HG03457 (cell line): ENCODE measurements at regions not wholly inside any gene's neighbourhood (a gene's known extent, or its start where the extent isn't known, plus 50 kb on each side); places are given as distances from the start of the nearest gene placed in this dataset.
A peak's percentile ranks its signal among the peaks of the same experiment; 100 is the strongest.

Experiments used
- ATAC-seq: cut with Tn5 transposase; IDR thresholded peaks from one replicate; pipeline ENCODE4 v1.9.1; 2021; ENCODE audit warnings: moderate number of reproducible peaks; ENCODE audit not compliant: unreplicated experiment

- ATAC-seq = no peak
These were observed 111.2 kb upstream of the MBNL2 start for GRCh38 chr13:97110936-97111335.

DNA sequence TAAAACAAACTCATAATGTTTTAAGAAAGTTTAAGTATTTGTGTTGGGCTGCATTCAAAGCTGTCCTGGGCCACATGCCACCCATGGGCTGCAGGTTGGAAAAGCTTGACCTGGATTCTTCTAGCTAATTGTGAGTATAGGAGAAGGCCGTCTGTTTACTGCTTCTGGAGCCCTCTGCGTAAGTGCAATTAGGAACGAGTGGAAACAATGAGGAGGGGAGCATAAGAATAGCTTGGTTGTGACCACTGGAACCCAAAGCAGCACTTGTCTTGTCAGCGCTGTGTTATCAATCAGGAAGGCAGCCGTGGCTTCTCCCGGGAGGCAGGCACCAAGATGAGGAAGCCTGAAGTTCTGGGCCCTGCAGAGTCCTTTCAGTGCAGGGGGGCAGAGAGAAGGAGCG is 110.4 kb upstream of the MBNL2 start:
- ATAC-seq = no peak

DNA sequence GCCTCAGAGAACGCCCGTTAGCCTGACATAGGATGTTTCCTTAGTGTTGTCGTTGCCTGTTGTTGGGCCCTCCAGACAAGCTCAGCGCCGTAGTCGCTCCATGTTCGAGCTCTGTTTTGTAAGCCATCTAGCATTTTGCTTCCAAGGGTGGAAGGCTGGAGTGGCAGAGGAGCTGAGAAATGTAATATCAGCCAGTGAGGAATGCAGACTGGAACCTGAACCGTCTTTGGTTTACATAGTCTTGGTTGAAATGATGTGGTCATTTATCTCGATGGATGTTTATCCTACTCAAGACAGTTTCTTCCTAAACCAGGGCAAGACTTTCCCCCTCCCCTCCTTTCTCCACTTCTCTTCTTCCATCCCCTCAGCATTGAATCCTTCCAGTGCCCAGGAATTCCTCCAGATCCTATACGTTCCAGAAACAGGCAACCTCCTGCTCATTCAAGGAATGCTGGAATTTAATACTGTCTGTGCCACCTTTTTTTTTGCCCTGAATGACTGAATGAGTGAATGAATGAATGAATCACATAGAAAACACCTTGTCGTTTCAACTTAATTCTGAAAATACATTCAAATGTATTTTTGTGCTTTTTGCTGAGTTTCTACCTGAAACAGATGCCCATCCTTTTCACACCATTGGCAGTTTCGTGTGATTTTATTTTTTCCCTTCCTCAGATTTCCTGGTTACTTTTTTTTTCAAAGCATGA is 109.5 kb upstream of the MBNL2 start:
- no peak for ATAC-seq

DNA sequence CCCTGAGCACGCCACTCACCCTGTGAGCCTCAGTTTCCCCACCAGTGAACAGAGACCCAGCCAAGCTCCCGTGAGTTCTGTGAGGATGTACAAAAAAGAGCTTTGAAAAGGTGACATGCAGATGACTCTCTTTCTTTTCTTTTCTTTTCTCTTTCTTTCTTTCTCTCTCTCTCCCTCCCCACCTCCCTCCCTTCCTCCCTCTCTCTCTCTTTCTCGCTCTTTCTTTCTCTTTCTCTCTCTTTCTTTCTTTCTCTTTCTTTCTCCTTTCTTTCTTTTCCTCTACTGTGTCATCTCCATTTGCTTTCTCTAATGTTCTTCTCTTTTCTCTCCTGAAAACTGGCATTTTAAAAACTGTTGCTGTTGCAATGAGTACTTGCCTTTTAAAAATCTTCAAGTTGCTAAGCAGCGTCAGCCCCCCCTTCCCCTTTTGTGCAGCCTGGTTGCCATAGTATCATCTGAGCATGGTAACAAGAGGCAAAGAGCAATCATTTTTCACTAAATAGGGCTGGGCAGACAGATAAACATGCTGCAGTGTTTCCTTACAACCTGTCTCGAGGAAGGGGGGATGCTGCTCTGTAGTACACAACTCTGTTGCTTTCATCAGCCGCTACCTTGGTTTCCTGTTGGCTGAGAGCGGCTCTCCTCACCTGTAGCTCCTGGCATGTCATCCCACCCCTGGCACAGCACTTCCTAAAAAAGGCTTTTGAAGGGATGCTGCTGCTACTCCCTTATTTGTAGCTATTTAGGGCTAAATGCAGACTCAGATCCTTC is 108.7 kb upstream of the MBNL2 start:
- ATAC-seq = no peak

DNA sequence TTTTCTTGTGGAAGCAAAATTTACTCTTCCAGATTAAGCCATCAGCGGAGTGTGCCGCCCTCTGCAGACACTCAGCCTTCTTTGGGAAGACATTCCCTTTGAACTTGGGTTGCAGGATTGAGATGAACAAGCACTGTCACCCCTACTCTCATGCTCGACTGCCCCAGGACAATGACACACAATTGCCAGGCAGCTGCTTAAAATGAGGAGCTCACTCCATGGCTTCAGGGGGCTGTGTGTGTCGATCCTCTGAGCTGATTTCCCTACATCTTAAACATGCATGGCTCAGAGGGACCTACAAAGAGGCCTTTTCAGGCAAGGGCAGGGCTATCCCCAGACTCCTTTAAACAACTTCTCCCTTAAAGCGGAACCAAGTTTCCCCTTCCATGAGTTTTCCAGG is 107.5 kb upstream of the MBNL2 start:
- no peak for ATAC-seq

DNA sequence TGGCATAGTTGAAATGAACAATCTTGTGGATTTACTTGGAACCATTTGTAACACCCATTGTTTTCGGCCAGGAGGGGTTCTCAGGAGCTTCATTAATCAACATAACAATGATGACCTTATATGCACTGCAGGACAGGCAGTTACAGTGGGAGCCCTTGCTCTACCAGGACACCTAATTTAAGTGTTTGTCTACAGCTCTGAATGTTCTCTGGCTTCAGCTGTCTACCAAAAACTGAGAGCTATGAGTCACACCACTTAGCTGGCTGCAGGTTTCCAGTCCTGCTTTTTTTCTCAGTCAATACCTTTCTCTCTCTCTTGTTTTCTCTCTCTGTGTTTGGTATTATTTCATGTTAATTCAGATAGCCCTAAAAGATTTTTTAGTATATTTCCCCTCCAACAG is 105.4 kb upstream of the MBNL2 start:
- no peak for ATAC-seq

GRCh38 chr13:97117388-97117910 is 104.7 kb upstream of the MBNL2 start:
- ATAC-seq = no peak

DNA sequence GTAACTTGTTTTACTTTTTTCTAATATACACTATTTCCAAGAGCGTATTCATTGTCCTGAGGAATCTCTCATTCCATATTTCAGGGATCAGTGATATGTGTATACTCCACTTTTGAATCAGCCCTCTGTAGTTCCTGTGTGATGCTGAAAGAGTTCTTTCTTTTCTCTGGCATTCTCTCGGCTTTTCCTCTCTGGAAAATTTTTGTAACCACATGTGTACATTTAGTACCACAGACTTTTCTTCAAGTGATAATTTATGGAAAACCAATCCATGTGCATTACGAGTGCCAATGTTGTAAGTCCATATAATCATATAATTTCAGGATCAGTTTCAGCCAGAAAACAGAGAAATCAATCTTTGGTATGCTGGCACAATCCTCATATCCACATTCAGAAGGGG is 102.2 kb upstream of the MBNL2 start:
- no peak for ATAC-seq

GRCh38 chr13:97120346-97120745 is 101.8 kb upstream of the MBNL2 start:
- no peak for ATAC-seq

GRCh38 chr13:97120976-97121375 is 101.2 kb upstream of the MBNL2 start:
- ATAC-seq = no peak

DNA sequence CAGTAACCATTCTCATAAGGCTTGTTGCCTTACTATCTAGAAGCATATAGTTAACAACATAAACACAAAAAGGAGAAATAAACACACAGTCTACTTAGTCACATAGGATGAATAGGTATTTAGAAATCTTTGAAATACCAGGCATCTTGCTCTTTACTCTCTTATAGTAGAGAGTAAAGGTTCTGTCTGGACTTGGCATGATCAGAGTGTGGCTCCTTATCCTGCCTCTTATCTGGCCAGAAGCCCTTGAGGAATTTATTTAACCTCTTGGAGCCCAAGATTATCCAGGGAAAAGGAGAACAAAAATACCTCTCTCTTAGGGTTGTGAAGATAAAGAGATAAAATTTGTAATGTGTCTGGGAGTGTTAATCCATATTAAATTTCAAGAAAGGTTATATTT is 100.2 kb upstream of the MBNL2 start:
- no peak for ATAC-seq

GRCh38 chr13:97122381-97122996 is 99.6 kb upstream of the MBNL2 start:
- no peak for ATAC-seq

DNA sequence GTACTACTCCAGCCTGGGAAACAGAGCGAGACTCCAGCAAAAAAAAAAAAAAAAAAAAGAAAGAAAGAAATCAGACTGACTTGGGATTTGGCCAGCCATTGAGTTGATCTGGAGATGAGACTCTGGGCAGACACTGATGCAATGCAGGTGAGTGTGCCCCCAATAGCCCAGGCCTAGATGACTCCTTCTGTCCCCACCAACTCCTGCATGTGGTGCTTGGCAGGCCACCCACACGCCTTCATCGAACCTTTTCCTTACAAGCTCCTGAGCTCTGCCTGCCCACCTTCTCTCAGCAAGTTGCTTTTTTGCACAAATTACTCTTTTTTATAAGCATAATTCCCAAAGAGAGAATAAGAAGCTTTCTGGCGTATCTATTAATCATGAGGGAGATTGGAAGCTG is 97.9 kb upstream of the MBNL2 start:
- no peak for ATAC-seq

GRCh38 chr13:97124915-97125809 is 97.0 kb upstream of the MBNL2 start:
- no peak for ATAC-seq

GRCh38 chr13:97125810-97126738 is 96.1 kb upstream of the MBNL2 start:
- ATAC-seq = peak; percentile 94

- ATAC-seq = no peak
These were observed 94.3 kb upstream of the MBNL2 start for GRCh38 chr13:97127842-97128241.

DNA sequence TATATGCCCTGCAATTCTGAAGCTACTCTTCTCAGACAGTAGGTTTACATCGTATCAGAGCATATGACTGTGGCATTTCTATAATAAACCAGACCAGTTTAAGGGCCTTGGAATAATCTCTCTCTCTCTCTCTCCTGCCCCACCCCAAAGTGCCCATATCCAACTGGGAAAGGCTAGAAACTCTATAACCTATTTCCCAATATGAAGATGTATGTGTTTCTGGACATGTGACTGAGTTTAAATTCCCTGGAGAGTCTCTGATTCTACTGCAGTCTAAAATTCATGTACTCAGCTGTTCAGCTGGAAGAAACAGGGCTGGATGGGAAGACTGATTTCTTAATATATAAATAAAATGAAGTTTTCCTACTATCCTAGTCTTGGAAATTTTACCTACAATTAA is 91.9 kb upstream of the MBNL2 start:
- no peak for ATAC-seq

GRCh38 chr13:97131447-97131846 is 90.7 kb upstream of the MBNL2 start:
- ATAC-seq = no peak

DNA sequence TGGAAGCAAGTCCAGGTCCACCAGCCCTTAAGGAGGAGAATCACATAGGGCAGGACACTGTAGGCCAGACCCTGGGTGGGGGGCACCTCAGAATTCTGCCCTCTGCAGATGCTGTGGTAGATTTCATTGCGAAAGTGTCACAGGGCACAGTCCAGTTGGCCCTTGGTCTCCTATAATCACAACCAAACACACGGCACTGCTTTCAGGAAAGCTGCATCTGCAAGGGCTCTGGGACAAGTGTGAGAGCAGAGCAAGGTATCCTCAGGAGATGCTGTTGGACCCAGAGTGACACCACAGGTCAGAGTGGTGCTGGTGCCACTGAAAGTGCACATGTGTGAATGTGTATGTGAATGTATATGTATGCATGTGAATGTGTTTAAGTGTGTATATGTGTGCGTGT is 88.6 kb upstream of the MBNL2 start:
- no peak for ATAC-seq

DNA sequence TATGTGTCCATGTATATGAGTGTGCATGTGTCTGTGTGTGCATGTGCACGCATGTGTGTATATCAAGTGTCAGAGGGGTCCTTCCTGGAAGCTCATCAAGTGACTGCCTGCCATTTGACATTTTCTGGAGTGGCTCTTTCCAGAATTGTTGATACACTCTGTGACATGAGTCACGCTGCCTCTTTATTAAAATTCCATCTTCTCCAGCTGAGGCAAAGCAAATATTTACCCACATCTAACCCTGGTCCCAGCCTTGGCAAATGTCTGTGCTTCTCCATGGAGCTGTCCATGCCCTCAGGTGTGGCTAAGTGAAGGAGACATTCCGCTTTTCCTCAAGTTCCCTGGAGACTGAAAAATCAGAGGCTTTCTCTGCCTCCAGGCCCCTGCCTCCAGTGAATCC is 88.2 kb upstream of the MBNL2 start:
- no peak for ATAC-seq
